CD4-positive, CD25-positive, alpha-beta regulatory T cell (primary cell): ENCODE measurements at regions not wholly inside any gene's neighbourhood (a gene's known extent, or its start where the extent isn't known, plus 50 kb on each side); places are given as distances from the start of the nearest gene placed in this dataset.

Experiments
- ATAC-seq, 2 donors: fragments of 150-1000 bp; cut with Tn5 transposase; one replicate each; pipeline ENCODE4 v1.10.0; 2021; ENCODE audit warnings: low read depth in 2 of 2, moderate number of reproducible peaks in 2 of 2, moderate library complexity in 1 of 2
- DNase-seq, 3 donors: peaks; one replicate each; pipeline versions ENCODE4 v3.0.0 to v3.0.0-alpha.2; 2012 to 2022; ENCODE audit warnings: mixed read lengths in 1 of 3
- H3K27ac ChIP-seq: one replicate; pipeline ENCODE4 v1.7.0; 2013; ENCODE audit warnings: mild to moderate bottlenecking, low read length; ENCODE audit not compliant: insufficient read depth, poor library complexity, severe bottlenecking
- H3K27me3 ChIP-seq: one replicate; pipeline ENCODE4 v1.7.0; 2013; ENCODE audit warnings: low read length; ENCODE audit not compliant: control insufficient read depth, insufficient read depth
- H3K36me3 ChIP-seq: one replicate; pipeline ENCODE4 v1.7.0; 2013; ENCODE audit warnings: mild to moderate bottlenecking, low read length, moderate library complexity; ENCODE audit not compliant: control insufficient read depth, insufficient read depth
- H3K4me1 ChIP-seq: 2 replicates; pipeline ENCODE4 v1.7.0; 2013; ENCODE audit warnings: mild to moderate bottlenecking, low read length; ENCODE audit not compliant: insufficient read depth, control insufficient read depth, poor library complexity, severe bottlenecking
- H3K4me3 ChIP-seq: one replicate; pipeline ENCODE4 v1.7.0; 2013; ENCODE audit warnings: low read depth, mild to moderate bottlenecking, low read length, moderate library complexity
- H3K9me3 ChIP-seq, 2 experiments: 1 replicate in 1 of 2; 2 replicates in 1 of 2; pipeline ENCODE4 v1.7.0; 2013; ENCODE audit warnings: low read length in 2 of 2, mild to moderate bottlenecking in 1 of 2, moderate library complexity in 1 of 2; ENCODE audit not compliant: control insufficient read depth in 2 of 2
- H3K27ac Mint-ChIP-seq, 3 donors: one replicate each; pipeline ENCODE4 v1.8.0; 2020 to 2022; ENCODE audit warnings: mild to moderate bottlenecking in 3 of 3, mixed read lengths in 3 of 3, moderate library complexity in 2 of 3
- H3K27me3 Mint-ChIP-seq: one replicate; pipeline ENCODE4 v1.8.0; 2022; ENCODE audit warnings: mild to moderate bottlenecking, mixed read lengths
- H3K36me3 Mint-ChIP-seq: one replicate; pipeline ENCODE4 v1.8.0; 2020; ENCODE audit warnings: mixed read lengths
- H3K4me1 Mint-ChIP-seq, 4 donors: one replicate each; pipeline ENCODE4 v1.8.0; 2020 to 2022; ENCODE audit warnings: mixed read lengths in 4 of 4, mild to moderate bottlenecking in 1 of 4
- H3K4me3 Mint-ChIP-seq, 4 donors: one replicate each; pipeline ENCODE4 v1.8.0; 2020 to 2022; ENCODE audit warnings: mild to moderate bottlenecking in 4 of 4, mixed read lengths in 4 of 4, moderate library complexity in 3 of 4
- H3K9me3 Mint-ChIP-seq, 7 donors: one replicate each; pipeline ENCODE4 v1.8.0; 2020 to 2022; ENCODE audit warnings: mixed read lengths in 7 of 7, mild to moderate bottlenecking in 3 of 7, moderate library complexity in 2 of 7

DNA sequence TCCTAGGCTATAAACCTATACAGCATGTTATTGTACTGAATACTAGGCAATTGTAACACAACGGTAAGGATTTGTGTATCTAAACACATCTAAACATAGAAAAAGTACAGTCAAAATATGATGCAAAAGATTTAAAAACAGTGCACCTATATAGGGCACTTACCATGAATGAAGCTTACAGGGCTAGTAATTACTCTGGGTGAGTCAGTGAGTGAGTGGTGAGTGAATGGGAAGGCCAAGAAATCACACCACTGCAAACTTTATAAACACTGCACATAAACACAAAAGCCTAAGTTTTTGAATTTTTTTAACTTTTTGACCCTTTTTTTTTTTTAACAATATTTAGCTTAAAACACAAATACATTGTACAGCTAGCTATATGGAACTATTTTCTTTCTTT is 204.7 kb upstream of the CTNNB1 start:
- DNase-seq (no peak), ATAC-seq (no peak)
- Histone ChIP-seq H3K36me3 (no peaks in the 10 kb centered on the region), H3K4me3 (no peak overlapping the region), H3K27ac (no peak overlapping the region), H3K27me3 (no peaks in the 10 kb centered on the region), H3K9me3 (no peaks in the 10 kb centered on the region), H3K4me1 (no peaks in the 10 kb centered on the region)
- no peak overlapping the region for H3K4me3 Mint-ChIP-seq
- no peaks in the 10 kb centered on the region for H3K4me1 Mint-ChIP-seq
- no peaks in the 10 kb centered on the region for H3K9me3 Mint-ChIP-seq
- H3K36me3 Mint-ChIP-seq, result no peaks in the 10 kb centered on the region
- no peak overlapping the region for H3K27ac Mint-ChIP-seq
- H3K27me3 Mint-ChIP-seq, result peaks cover 9% of the 10 kb centered on the region

DNA sequence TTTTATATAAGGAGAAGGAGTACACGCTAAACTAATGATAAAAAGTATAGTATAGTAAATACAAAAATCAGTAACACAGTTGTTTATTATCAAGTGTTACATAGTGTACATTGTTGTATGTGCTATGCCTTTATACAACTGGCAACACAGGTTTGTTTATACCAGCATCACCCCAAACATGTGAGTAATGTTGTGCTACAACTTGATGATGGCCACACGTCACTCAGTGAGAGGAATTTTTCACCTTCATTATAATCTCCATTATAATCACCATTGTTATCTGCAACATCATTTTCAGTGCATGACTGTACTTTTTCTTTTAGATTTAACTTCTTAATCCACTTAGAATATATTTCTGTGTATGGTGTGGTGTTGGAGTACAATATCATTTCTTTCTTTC is 204.0 kb upstream of the CTNNB1 start:
- H3K27me3 Mint-ChIP-seq, result peaks cover 4% of the 10 kb centered on the region
- H3K36me3 ChIP-seq, result no peaks in the 10 kb centered on the region
- H3K4me1 Mint-ChIP-seq, result no peaks in the 10 kb centered on the region
- H3K4me3 ChIP-seq, result no peak overlapping the region
- no peak for DNase-seq
- H3K27me3 ChIP-seq, result no peaks in the 10 kb centered on the region
- H3K9me3 Mint-ChIP-seq, result no peaks in the 10 kb centered on the region
- no peaks in the 10 kb centered on the region for H3K9me3 ChIP-seq
- no peaks in the 10 kb centered on the region for H3K4me1 ChIP-seq
- H3K27ac Mint-ChIP-seq, result no peak overlapping the region
- ATAC-seq, result no peak
- H3K36me3 Mint-ChIP-seq, result no peaks in the 10 kb centered on the region
- H3K4me3 Mint-ChIP-seq, result no peak overlapping the region
- H3K27ac ChIP-seq, result no peak overlapping the region

DNA sequence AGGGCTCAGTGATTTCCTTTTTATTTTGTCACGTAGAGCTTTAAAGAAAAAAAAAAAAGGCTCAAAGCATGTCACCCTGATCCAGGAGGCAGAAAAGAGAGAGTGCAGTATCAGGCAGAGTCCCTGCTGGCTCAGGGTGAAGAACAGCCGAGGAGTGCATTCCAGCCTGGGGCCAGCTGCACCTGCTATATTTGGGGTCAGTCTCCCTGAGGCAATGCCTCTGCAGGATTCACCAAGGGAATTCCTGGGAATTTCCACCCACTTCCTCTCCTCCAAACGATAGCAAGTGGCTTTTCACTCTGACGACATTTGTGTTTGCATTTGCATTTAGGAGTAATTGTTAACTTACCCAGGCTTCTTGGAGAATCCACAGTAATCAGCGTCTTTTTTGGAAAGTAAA is 202.9 kb upstream of the CTNNB1 start:
- Mint-ChIP-seq H3K36me3 (no peaks in the 10 kb centered on the region), H3K4me1 (peaks cover 0 to 2% (median 0%) of the 10 kb centered on the region in 4 donors), H3K27ac (no peak overlapping the region), H3K4me3 (no peak overlapping the region), H3K9me3 (no peaks in the 10 kb centered on the region), H3K27me3 (peaks cover 4% of the 10 kb centered on the region)
- no peak overlapping the region for H3K4me3 ChIP-seq
- H3K27me3 ChIP-seq, result no peaks in the 10 kb centered on the region
- H3K27ac ChIP-seq, result no peak overlapping the region
- H3K9me3 ChIP-seq, result no peaks in the 10 kb centered on the region
- no peak for DNase-seq
- ATAC-seq, result no peak
- no peaks in the 10 kb centered on the region for H3K36me3 ChIP-seq
- no peaks in the 10 kb centered on the region for H3K4me1 ChIP-seq

DNA sequence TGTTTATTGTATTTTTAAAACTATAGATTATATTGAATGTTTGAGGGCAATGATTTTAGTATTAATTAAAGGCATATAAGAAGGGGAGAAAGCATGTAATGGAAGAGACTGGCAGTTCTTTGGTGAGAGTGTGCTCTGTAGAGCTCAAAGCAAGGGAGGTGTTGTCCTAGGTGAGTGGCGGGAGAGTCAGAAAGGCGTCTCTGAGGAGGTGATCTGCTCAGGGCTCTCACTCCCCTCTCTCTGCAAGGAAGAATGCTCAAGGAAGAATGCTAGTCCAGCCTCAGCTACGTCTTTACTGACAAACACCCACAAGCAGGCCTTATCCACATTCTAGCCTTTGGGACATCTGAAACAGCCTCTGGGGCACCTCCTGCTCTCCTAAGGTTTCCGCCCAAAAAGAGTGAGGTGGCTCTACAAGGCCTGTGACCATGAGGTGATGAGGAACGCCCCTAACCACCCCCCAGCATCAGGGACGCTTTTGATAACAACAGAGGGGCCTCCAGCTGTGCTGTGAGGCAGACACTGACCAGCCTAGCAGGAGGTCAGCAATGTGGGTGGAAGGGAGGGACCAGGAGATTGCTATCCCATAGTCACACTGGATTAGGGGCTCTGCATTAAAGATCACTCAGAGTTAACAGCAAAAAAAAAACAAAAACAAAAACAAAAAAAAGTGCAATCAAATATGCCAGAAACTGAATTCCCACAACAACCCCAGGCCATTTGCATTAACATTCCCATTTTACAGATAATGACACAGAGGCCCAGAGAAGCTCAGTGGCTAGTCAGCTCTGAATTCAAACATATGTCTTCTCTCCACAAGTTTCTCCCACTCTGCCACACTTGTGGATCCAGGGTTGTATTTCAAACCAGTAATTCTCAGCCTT is 202.2 kb upstream of the CTNNB1 start:
- H3K9me3 Mint-ChIP-seq, result no peaks in the 10 kb centered on the region
- ATAC-seq (no peak), DNase-seq (no peak)
- Histone ChIP-seq H3K36me3 (no peaks in the 10 kb centered on the region), H3K27ac (no peak overlapping the region), H3K9me3 (no peaks in the 10 kb centered on the region), H3K27me3 (no peaks in the 10 kb centered on the region), H3K4me1 (peaks cover 6% of the 10 kb centered on the region), H3K4me3 (no peak overlapping the region)
- H3K27me3 Mint-ChIP-seq, result peaks cover 4% of the 10 kb centered on the region
- H3K4me3 Mint-ChIP-seq, result no peak overlapping the region
- H3K27ac Mint-ChIP-seq, result no peak overlapping the region
- H3K4me1 Mint-ChIP-seq, result peaks cover 0 to 8% (median under 1%) of the 10 kb centered on the region in 4 donors
- H3K36me3 Mint-ChIP-seq, result no peaks in the 10 kb centered on the region

DNA sequence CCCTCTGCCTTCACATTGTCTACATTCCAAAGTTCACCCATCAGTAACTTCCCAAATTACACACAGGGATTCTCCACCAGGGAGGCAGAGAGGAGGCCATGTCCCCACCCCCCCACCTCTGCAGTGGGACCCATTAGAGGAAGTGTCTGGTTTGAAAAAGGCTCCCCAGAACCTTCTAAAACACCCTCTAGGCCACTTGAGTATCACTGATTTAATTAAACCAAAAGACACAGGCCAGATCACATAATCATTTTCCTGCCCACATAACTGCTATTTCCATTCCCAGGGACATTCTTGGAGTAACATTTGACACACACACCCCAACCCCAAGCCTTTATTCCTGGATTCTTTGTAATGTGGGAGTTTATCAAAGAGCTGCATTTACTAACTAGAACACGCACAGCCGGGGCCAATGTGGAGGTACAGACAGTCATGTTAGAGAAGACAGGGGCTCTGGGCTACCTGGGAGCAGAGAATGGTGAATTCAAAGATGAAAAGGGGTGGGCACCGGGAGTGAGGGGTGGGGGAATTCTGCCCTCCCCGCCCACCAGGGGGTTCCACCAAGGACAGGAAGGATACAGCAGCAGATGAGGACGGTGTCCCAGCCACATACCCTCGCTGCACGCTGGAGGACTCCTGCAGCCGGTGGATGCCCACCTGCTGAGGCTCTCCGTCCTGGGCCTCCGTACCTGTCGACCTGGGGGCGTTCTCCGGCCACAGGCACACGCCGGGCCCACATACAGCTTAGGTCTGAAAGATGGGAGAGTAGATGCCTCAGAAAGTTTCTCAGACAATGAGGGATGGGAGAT is 201.4 kb upstream of the CTNNB1 start:
- H3K9me3 Mint-ChIP-seq, result no peaks in the 10 kb centered on the region
- Histone ChIP-seq H3K4me3 (no peak overlapping the region), H3K36me3 (no peaks in the 10 kb centered on the region), H3K9me3 (no peaks in the 10 kb centered on the region), H3K27ac (no peak overlapping the region), H3K4me1 (peaks cover 6% of the 10 kb centered on the region), H3K27me3 (no peaks in the 10 kb centered on the region)
- H3K4me1 Mint-ChIP-seq, result peaks cover 0 to 17% (median 4%) of the 10 kb centered on the region in 4 donors
- H3K27me3 Mint-ChIP-seq, result no peaks in the 10 kb centered on the region
- no peaks in the 10 kb centered on the region for H3K36me3 Mint-ChIP-seq
- no peak for ATAC-seq
- H3K27ac Mint-ChIP-seq, result no peak overlapping the region
- no peak for DNase-seq
- peak overlapping the region in 1 of 4 donors; percentile 7 for H3K4me3 Mint-ChIP-seq

DNA sequence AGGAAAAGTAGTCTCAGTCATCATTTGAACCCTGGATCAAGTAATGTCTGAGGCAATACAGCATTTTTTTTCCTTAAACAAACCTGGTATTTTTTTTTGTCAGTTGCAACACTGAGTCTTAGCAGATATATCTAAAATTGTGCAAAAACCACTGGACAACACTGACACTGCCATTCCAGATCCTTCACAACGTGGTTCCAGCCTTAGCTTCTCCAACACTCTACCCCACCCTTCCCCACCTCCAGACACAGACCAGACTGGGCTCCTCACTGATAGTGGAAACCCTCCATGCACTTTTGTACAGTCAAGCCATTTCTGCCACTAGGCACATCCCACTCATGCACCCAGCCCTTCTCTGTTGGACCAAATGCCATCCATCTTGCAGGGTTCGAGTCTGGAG is 199.6 kb upstream of the CTNNB1 start:
- peaks cover 6% of the 10 kb centered on the region for H3K4me1 ChIP-seq
- H3K9me3 ChIP-seq, result no peaks in the 10 kb centered on the region
- Mint-ChIP-seq H3K36me3 (no peaks in the 10 kb centered on the region), H3K27ac (no peak overlapping the region), H3K9me3 (peaks cover 0 to 2% (median 0%) of the 10 kb centered on the region in 7 donors), H3K27me3 (no peaks in the 10 kb centered on the region), H3K4me3 (no peak overlapping the region), H3K4me1 (peaks cover 0 to 17% (median 4%) of the 10 kb centered on the region in 4 donors)
- ATAC-seq (no peak), DNase-seq (no peak)
- H3K27ac ChIP-seq, result no peak overlapping the region
- H3K4me3 ChIP-seq, result no peak overlapping the region
- peaks cover 2% of the 10 kb centered on the region for H3K27me3 ChIP-seq
- no peaks in the 10 kb centered on the region for H3K36me3 ChIP-seq

DNA sequence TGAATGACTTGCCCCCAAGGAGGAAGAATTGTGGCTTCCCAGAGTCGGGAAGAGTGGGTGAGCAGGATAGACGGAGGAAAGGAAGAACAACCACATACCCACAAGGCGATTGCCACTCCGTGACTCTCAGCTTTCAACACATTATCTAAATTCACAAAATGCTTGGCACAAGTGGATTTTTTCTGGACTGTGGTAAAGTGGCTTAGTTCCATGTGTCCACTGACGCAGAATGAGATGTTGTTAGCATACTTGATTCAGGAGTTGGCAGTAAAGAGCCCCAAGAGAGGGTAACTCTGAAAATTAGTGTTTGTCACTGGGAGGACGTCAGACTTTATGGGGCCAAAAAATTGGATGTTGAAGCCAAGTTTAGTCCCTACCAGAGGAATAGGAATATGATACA is 198.8 kb upstream of the CTNNB1 start:
- Histone ChIP-seq H3K27ac (no peak overlapping the region), H3K4me1 (peaks cover 6% of the 10 kb centered on the region), H3K36me3 (no peaks in the 10 kb centered on the region), H3K27me3 (peaks cover 2% of the 10 kb centered on the region), H3K9me3 (no peaks in the 10 kb centered on the region), H3K4me3 (no peak overlapping the region)
- H3K27ac Mint-ChIP-seq, result no peak overlapping the region
- peaks cover 0 to 2% (median 0%) of the 10 kb centered on the region in 7 donors for H3K9me3 Mint-ChIP-seq
- no peaks in the 10 kb centered on the region for H3K36me3 Mint-ChIP-seq
- DNase-seq (no peak), ATAC-seq (no peak)
- H3K4me1 Mint-ChIP-seq, result peaks cover 0 to 17% (median 4%) of the 10 kb centered on the region in 4 donors
- no peak overlapping the region for H3K4me3 Mint-ChIP-seq
- H3K27me3 Mint-ChIP-seq, result no peaks in the 10 kb centered on the region
